A549 (cell line): ENCODE measurements at regions not wholly inside any gene's neighbourhood (a gene's known extent, or its start where the extent isn't known, plus 50 kb on each side); places are given as distances from the start of the nearest gene placed in this dataset.

Experiments
- ATAC-seq, 2 experiments: fragments of 200-7000 bp in 1 of 2; fragments of >200 bp in 1 of 2; cut with Nextera tagmentation in 1 of 2; cut with Tn5 transposase in 1 of 2; 3 replicates each; pipeline versions ENCODE4 v1.8.0 to v1.9.1; 2018 to 2020; ENCODE audit warnings: mild to moderate bottlenecking in 1 of 2, moderate library complexity in 1 of 2
- CTCF ChIA-PET: fragments of 300-600 bp; sonication (Branson Sonifier 250); formaldehyde crosslinking; extraction: SDS; loops from one replicate; lab custom pipeline; 2021; ENCODE audit warnings: antibody characterized with exemption, inconsistent platforms; lab: Yijun Ruan, JAX
- POLR2A ChIA-PET: fragments of 350-600 bp; formaldehyde crosslinking; extraction: SDS; loops from one replicate; lab custom pipeline; 2021; ENCODE audit warnings: antibody characterized with exemption, inconsistent platforms; lab: Yijun Ruan, JAX
- DNase-seq, 2 experiments: peaks; one replicate each; pipeline versions ENCODE4 v3.0.0 to v3.0.0-alpha.2; 2011 to 2016; ENCODE audit warnings: low read depth in 1 of 2, low spot score in 1 of 2
- FAIRE-seq: peaks from 2 replicates; lab custom pipeline; 2011; peaks lifted over from hg19 to GRCh38; lab: Jason Lieb, UNC
- H3K27ac ChIP-seq, 2 experiments: fragments of >200 bp; sonication (Bioruptor Twin); formaldehyde crosslinking; 3 replicates each; pipeline ENCODE4 v1.5.1; 2016 to 2017
- H3K4me1 ChIP-seq: fragments of >200 bp; sonication (Bioruptor Twin); formaldehyde crosslinking; 3 replicates; pipeline ENCODE4 v1.6.1; 2016
- H3K4me2 ChIP-seq: fragments of >200 bp; sonication (Bioruptor Twin); formaldehyde crosslinking; 3 replicates; pipeline ENCODE4 v1.6.1; 2016
- H3K4me3 ChIP-seq: fragments of >200 bp; sonication (Bioruptor Twin); formaldehyde crosslinking; 3 replicates; pipeline ENCODE4 v1.5.1; 2016
- H3K9me3 ChIP-seq: fragments of >200 bp; sonication (Bioruptor Twin); formaldehyde crosslinking; 3 replicates; pipeline ENCODE4 v1.6.1; 2016
- BHLHE40 ChIP-seq: IDR thresholded peaks from 2 replicates; pipeline ENCODE4 v1.6.1; 2012; ENCODE audit warnings: low read depth, low read length, inconsistent platforms
- CBX2 ChIP-seq: fragments of 200-600 bp; sonication (generic); IDR thresholded peaks from 2 replicates; pipeline ENCODE4 v1.6.1; 2016; ENCODE audit warnings: low read depth, mild to moderate bottlenecking, borderline replicate concordance
- CHD4 ChIP-seq: fragments of 200-600 bp; sonication (generic); IDR thresholded peaks from 2 replicates; pipeline ENCODE4 v1.6.1; 2016; ENCODE audit warnings: antibody characterized with exemption, mild to moderate bottlenecking, borderline replicate concordance
- FOSL2 ChIP-seq, 2 experiments: fragments of 450-650 bp in 1 of 2; fragments of >200 bp in 1 of 2; sonication (Bioruptor Twin) in 1 of 2; formaldehyde crosslinking; IDR thresholded peaks; 2 replicates each; pipeline versions ENCODE4 v1.5.0 to v1.6.1; 2016 to 2020; ENCODE audit warnings: mild to moderate bottlenecking in 1 of 2, moderate library complexity in 1 of 2
- HDAC2 ChIP-seq: fragments of 200-600 bp; sonication (generic); IDR thresholded peaks from 2 replicates; pipeline ENCODE4 v1.6.1; 2016
- HEYL ChIP-seq: fragments of 250-450 bp; sonication (Bioruptor Pico); IDR thresholded peaks from 2 replicates; pipeline ENCODE4 v1.8.0; 2021; ENCODE audit warnings: mild to moderate bottlenecking, moderate library complexity
- HOXA7 ChIP-seq: fragments of 250-450 bp; sonication (Bioruptor Pico); IDR thresholded peaks from 2 replicates; pipeline ENCODE4 v1.5.0; 2020; ENCODE audit warnings: mild to moderate bottlenecking, moderate library complexity
- HOXB5 ChIP-seq: fragments of 250-450 bp; sonication (Bioruptor Pico); IDR thresholded peaks from 2 replicates; pipeline ENCODE4 v1.5.0; 2020; ENCODE audit warnings: mild to moderate bottlenecking, moderate library complexity
- JUN ChIP-seq, 2 experiments: fragments of >200 bp; sonication (Bioruptor Twin); formaldehyde crosslinking; IDR thresholded peaks; 2 replicates in 1 of 2; 3 replicates in 1 of 2; pipeline ENCODE4 v1.6.1; 2016 to 2017
- JUNB ChIP-seq: fragments of >200 bp; sonication (Bioruptor Twin); formaldehyde crosslinking; IDR thresholded peaks from 2 replicates; pipeline ENCODE4 v1.6.1; 2016
- KDM5A ChIP-seq: fragments of 200-600 bp; sonication (generic); IDR thresholded peaks from 2 replicates; pipeline ENCODE4 v1.6.1; 2016; ENCODE audit warnings: antibody characterized with exemption, mild to moderate bottlenecking
- MYC ChIP-seq: IDR thresholded peaks from 2 replicates; pipeline ENCODE4 v1.6.1; 2012; ENCODE audit warnings: mild to moderate bottlenecking, inconsistent platforms, low read length, improper control_type of control experiment, borderline replicate concordance
- NFE2L2 ChIP-seq: fragments of 150-350 bp; conservative IDR thresholded peaks from 2 replicates; pipeline ENCODE4 v1.6.1; 2014; ENCODE audit warnings: low read length
- NPAS2 ChIP-seq: fragments of 250-450 bp; sonication (Bioruptor Pico); IDR thresholded peaks from 2 replicates; pipeline ENCODE4 v1.8.0; 2022; ENCODE audit warnings: mild to moderate bottlenecking, moderate library complexity, borderline replicate concordance
- NR3C1 ChIP-seq: fragments of >200 bp; sonication (Bioruptor Twin); formaldehyde crosslinking; IDR thresholded peaks from 3 replicates; pipeline ENCODE4 v1.6.1; 2017
- RFX5 ChIP-seq: fragments of 450-650 bp; IDR thresholded peaks from 2 replicates; pipeline ENCODE4 v1.7.1; 2014; ENCODE audit warnings: antibody characterized with exemption, mild to moderate bottlenecking, moderate library complexity
- RNF2 ChIP-seq: fragments of 200-600 bp; sonication (generic); IDR thresholded peaks from 2 replicates; pipeline ENCODE4 v1.6.1; 2016; ENCODE audit warnings: low read depth, mild to moderate bottlenecking, antibody characterized with exemption, moderate library complexity, borderline replicate concordance
- SREBF2 ChIP-seq: fragments of 450-650 bp; IDR thresholded peaks from 2 replicates; pipeline ENCODE4 v1.6.1; 2014; ENCODE audit warnings: mild to moderate bottlenecking, moderate library complexity
- ZFP36 ChIP-seq: fragments of 450-650 bp; IDR thresholded peaks from 2 replicates; pipeline ENCODE4 v1.6.1; 2014; ENCODE audit warnings: borderline replicate concordance; ENCODE audit not compliant: partially characterized antibody
- WGBS: methylation state at CpG from one replicate; pipeline ENCODE4 v1.1.6; 2017; ENCODE audit errors: missing lambda C conversion rate; 5-methylcytosine and 5-hydroxymethylcytosine counted together
- TF ChIP-seq, protein P1 (sequence below): fragments of >200 bp; sonication (Bioruptor Twin); formaldehyde crosslinking; IDR thresholded peaks from 2 replicates; pipeline ENCODE4 v1.6.1; 2016
- TF ChIP-seq, protein P2 (sequence below): fragments of 150-350 bp; IDR thresholded peaks from 2 replicates; pipeline ENCODE4 v1.6.1; 2014; ENCODE audit warnings: low read depth, mild to moderate bottlenecking, low read length

DNA sequence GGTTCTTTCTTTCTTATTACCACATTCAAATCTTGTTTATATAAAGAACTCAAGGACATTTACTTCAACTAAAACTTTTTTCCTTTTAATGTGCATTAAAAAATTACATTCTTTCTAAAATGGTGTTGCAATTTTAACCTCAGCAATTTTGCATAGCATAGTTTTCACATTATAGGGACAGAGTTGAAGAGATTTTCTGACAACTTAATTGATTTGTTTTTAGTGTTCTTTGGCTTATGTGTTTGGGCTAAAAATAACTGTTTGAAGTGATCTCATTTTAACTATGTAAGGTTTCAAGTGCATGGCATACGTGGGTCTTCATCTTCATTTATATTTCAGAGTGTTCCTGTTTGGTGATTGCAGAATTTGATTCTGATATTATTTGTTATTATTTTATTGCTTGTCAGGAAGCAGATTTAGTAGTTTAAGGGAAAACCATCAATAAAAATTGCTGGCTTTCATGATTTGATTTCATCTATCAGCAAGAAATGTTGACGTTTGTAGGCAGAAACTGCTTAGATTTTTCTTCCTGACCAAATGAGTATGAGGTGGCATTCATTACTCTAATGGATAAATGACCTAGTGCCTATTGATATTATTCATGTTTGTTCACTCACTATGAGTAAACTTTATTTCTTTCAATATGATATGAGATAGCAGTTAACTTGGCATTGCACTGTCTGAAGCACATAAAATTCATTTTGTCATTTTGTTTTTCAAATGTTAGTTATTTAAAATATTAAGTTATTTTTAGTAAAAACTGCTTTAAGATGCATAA, 398.4 kb downstream of the NUP35 start:
- ATAC-seq = no peak
- POLR2A ChIA-PET = no interaction called here

DNA sequence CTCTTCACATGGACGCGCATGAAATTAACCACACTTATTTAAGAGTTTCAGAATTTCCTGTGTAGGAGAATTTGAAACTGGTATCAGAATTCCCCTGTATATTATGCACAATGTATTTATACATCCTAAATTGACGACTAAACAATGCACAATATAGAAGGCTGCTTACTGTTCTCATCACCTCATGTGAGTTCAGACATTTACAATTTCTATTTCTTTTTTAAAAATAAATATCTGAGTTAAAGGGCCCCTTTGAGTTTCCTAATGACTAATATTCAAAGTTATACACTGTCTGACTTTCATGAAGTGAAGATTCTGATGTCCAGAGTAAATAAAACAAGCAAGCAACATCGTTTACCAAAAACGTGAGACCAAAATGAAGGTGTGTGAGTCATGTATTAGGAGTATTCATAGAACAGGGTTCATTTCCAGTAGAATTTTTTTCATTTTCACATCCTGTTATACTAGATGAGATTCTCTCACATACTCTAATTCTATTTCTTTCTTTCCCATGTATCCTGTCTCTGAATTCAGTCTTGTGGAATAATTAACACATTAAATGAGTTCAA, 406.2 kb downstream of the NUP35 start:
- TF ChIP-seq HOXA7 (CRISPR knock-in tag) = no peak
- TF ChIP-seq NFE2L2 = no peak
- TF ChIP-seq, protein P1, sequence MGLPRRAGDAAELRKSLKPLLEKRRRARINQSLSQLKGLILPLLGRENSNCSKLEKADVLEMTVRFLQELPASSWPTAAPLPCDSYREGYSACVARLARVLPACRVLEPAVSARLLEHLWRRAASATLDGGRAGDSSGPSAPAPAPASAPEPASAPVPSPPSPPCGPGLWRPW = no peak
- TF ChIP-seq JUN (IDR thresholded peaks at IDR 0.05) = no peak
- no peak for TF ChIP-seq RFX5
- TF ChIP-seq KDM5A = no peak
- no peak for TF ChIP-seq NR3C1
- TF ChIP-seq FOSL2 (IDR thresholded peaks at IDR 0.05) = no peak
- no peak for TF ChIP-seq FOSL2 (CRISPR knock-in tag; IDR thresholded peaks at IDR 0.05)
- TF ChIP-seq BHLHE40 = no peak
- no peak for TF ChIP-seq CBX2
- TF ChIP-seq CHD4 = no peak
- no peak for TF ChIP-seq MYC
- no peak for TF ChIP-seq HDAC2
- TF ChIP-seq, protein P2, sequence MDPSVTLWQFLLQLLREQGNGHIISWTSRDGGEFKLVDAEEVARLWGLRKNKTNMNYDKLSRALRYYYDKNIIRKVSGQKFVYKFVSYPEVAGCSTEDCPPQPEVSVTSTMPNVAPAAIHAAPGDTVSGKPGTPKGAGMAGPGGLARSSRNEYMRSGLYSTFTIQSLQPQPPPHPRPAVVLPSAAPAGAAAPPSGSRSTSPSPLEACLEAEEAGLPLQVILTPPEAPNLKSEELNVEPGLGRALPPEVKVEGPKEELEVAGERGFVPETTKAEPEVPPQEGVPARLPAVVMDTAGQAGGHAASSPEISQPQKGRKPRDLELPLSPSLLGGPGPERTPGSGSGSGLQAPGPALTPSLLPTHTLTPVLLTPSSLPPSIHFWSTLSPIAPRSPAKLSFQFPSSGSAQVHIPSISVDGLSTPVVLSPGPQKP = no peak
- no peak for TF ChIP-seq HOXB5
- no peak for TF ChIP-seq ZFP36
- ChIA-PET CTCF (no interaction called here), POLR2A (no interaction called here)
- no peak overlapping the region for H3K4me3 ChIP-seq
- DNase-seq (no peak), ATAC-seq (no peak), FAIRE-seq (no peak)
- 49% methylated on average over 5 of the region's 5 CpGs for WGBS
- H3K27ac ChIP-seq = no peak overlapping the region
- no peak overlapping the region for H3K4me2 ChIP-seq
- H3K9me3 ChIP-seq = no peaks in the 10 kb centered on the region
- no peaks in the 10 kb centered on the region for H3K4me1 ChIP-seq

More for the DNA sequence above, 398.4 kb downstream of the NUP35 start:
- Histone ChIP-seq H3K4me3 (no peak overlapping the region), H3K4me2 (no peak overlapping the region), H3K27ac (no peak overlapping the region), H3K4me1 (no peaks in the 10 kb centered on the region), H3K9me3 (no peaks in the 10 kb centered on the region)
- CTCF ChIA-PET = no interaction called here
- TF ChIP-seq RNF2 = no peak
- WGBS = 30% methylated on average over 2 of the region's 2 CpGs
- DNase-seq = no peak
- FAIRE-seq = no peak

DNA sequence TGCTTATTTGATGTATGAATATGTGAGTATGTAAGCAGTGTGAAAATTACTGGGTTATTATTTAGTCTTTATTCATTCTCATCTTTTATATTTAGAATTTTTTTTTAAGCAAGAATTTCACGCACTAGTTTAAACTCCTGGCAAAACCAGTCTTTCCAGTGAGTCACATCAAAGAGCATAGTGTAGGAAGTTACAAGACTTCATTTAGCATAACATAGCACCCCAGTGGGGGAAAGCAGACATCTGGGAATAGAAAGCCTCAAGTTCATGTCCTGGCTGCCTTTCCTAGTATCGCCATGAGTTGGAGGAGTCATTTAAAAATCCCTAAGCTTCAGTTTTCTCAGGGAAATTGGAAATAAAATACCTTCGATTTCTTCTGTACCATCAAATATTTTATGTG, 408.3 kb downstream of the NUP35 start:
- POLR2A ChIA-PET = no interaction called here
- DNase-seq = no peak
- no peaks in the 10 kb centered on the region for H3K9me3 ChIP-seq
- H3K4me1 ChIP-seq = no peaks in the 10 kb centered on the region
- WGBS = 36% methylated on average over 3 of the region's 3 CpGs
- no peak overlapping the region for H3K4me2 ChIP-seq
- H3K4me3 ChIP-seq = no peak overlapping the region
- no peak overlapping the region for H3K27ac ChIP-seq
- FAIRE-seq = no peak
- no peak for TF ChIP-seq JUNB
- TF ChIP-seq BHLHE40 = no peak
- TF ChIP-seq HEYL (CRISPR knock-in tag) = no peak
- TF ChIP-seq NPAS2 (CRISPR knock-in tag) = no peak
- TF ChIP-seq SREBF2 = no peak
- ATAC-seq = no peak
- CTCF ChIA-PET = no interaction called here
